Mucosa of descending colon (tissue), 3 donors: ENCODE measurements at regions not wholly inside any gene's neighbourhood (a gene's known extent, or its start where the extent isn't known, plus 50 kb on each side); places are given as distances from the start of the nearest gene placed in this dataset.
"Not testable (repeated sequence)": the region's sequence is repeated elsewhere in the genome, so short reads cannot be mapped to it uniquely, and the experiment has no call there.

Source experiments
- ATAC-seq: fragments of 200-7000 bp; cut with Tn5 transposase; one replicate; pipeline ENCODE4 v1.9.1; 2020; ENCODE audit warnings: mild to moderate bottlenecking, moderate library complexity
- DNase-seq, 3 donors: peaks; one replicate each; pipeline ENCODE4 v3.0.0-alpha.2; 2020
- H3K36me3 ChIP-seq: fragments of 200-600 bp; one replicate; pipeline ENCODE4 v1.8.0; 2021; ENCODE audit warnings: low read depth, mild to moderate bottlenecking
- H3K4me1 ChIP-seq: fragments of 200-600 bp; one replicate; pipeline ENCODE4 v1.8.0; 2021; ENCODE audit warnings: low read depth, mild to moderate bottlenecking
- H3K4me3 ChIP-seq: fragments of 200-600 bp; one replicate; pipeline ENCODE4 v1.8.0; 2021; ENCODE audit warnings: mild to moderate bottlenecking
- H3K9me3 ChIP-seq: fragments of 200-600 bp; one replicate; pipeline ENCODE4 v1.8.0; 2021; ENCODE audit warnings: mild to moderate bottlenecking
- intact Hi-C, 2 donors: fragments of 100-400 bp; cut with DNase I in 1 of 2; cut with micrococcal nuclease in 1 of 2; formaldehyde crosslinking; loops; one replicate each; pipeline versions ENCODE4 v1.11.0 to v1.11.1; 2022; cut with DNase I, micrococcal nuclease
- TF ChIP-seq, protein P1 (sequence below): fragments of 200-600 bp; IDR thresholded peaks from one replicate; pipeline ENCODE4 v1.8.0; 2022; ENCODE audit warnings: antibody characterized with exemption, mild to moderate bottlenecking
- donor health status: DM: no; HTN: no; CAD: no; lungs with moderate emphysema.
- donor health status: DM: no; HTN: no; CAD: no.
- donor health status: DM: no; HTN: yes; CAD: no.

DNA sequence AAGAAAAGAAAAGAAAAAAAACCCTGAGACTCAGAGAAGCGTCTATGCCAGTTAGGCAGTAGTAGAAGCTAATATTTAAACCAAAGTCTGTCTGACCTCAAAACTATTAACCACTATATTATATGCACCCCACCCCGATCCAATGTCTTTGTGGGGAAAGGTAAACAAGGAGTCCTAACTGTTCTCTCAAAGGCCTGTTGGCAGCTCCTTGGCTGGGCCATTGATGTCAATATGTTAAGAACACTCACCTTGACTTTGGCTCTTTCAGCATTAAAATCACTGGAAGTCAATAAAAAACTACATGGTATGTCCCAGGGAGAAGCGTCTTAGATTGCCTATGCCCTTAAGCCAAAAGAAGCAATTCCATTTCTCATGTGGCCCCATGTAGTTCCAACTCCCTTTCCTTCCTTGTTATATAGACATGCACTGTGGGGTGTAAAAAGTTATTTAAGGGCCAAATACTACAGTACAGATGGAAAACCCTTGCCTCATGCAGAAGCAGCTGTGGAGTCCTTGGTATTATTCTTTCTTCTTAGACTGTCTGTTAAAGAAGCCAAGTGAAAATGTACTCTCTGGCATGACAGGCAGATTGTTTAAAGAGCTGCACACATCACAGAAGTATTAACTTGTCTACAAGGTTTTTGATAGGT, 308.6 kb upstream of the RPS23 start:
- ATAC-seq (peak; percentile 80), DNase-seq (peak in 1 of 3 donors; percentile 50)
- TF ChIP-seq, protein P1, sequence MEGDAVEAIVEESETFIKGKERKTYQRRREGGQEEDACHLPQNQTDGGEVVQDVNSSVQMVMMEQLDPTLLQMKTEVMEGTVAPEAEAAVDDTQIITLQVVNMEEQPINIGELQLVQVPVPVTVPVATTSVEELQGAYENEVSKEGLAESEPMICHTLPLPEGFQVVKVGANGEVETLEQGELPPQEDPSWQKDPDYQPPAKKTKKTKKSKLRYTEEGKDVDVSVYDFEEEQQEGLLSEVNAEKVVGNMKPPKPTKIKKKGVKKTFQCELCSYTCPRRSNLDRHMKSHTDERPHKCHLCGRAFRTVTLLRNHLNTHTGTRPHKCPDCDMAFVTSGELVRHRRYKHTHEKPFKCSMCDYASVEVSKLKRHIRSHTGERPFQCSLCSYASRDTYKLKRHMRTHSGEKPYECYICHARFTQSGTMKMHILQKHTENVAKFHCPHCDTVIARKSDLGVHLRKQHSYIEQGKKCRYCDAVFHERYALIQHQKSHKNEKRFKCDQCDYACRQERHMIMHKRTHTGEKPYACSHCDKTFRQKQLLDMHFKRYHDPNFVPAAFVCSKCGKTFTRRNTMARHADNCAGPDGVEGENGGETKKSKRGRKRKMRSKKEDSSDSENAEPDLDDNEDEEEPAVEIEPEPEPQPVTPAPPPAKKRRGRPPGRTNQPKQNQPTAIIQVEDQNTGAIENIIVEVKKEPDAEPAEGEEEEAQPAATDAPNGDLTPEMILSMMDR, result no peak
- Histone ChIP-seq H3K4me1 (no peaks in the 10 kb centered on the region), H3K9me3 (peaks cover 17% of the 10 kb centered on the region), H3K36me3 (no peaks in the 10 kb centered on the region), H3K4me3 (no peak overlapping the region)
- intact Hi-C loops, result no loop called here

DNA sequence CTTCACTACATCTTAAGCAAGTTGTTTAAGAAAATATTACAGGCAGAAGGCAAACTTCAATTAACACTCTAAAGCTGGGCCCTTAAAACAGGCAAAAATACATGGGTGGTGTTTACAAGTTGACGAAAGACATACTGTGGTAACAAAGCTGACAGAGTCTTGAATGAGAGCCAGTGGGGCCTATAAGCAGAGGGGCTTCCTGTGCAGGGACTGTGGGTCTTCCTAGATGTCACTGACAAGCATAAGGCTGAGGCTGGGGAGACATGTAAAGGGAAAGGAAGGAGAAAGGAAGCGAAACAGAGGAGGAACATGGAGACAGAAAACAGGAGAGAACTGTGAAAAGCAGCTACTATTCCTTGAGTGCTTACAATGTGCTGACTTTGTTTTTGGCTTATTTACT, 308.0 kb upstream of the RPS23 start:
- no peaks in the 10 kb centered on the region for H3K36me3 ChIP-seq
- peak; percentile 19 for ATAC-seq
- TF ChIP-seq, protein P1, result no peak

DNA sequence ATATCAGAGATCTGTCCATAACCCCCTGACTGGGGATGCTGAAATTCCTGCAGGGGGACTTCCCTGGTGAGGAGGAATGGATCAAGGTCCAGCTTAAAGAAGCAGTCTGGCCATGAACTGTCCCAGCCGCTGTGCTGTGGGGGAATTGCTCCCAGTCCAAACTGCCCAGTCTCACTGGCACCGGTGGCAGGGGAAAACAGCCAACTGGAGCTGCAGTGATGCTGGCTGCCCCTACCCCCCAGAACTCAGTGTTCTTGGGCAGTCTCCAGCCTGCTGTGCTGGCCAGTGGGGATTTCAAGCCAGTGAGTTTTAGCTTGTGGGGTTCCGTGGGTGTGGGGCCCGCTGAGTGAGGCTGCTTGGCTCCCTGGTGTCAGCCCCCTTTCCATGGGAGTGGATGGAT, 306.5 kb upstream of the RPS23 start:
- Histone ChIP-seq H3K4me3 (no peak overlapping the region), H3K36me3 (no peaks in the 10 kb centered on the region), H3K9me3 (peaks cover 21% of the 10 kb centered on the region), H3K4me1 (no peaks in the 10 kb centered on the region)
- TF ChIP-seq, protein P1, result no peak
- DNase-seq (no peak), ATAC-seq (no peak)
- intact Hi-C loops, result no loop called here

More for the DNA sequence above, 308.0 kb upstream of the RPS23 start:
- H3K4me1 ChIP-seq, result no peaks in the 10 kb centered on the region
- no peak overlapping the region for H3K4me3 ChIP-seq
- H3K9me3 ChIP-seq, result peaks cover 17% of the 10 kb centered on the region
- intact Hi-C loops, result no loop called here
- no peak for DNase-seq

DNA sequence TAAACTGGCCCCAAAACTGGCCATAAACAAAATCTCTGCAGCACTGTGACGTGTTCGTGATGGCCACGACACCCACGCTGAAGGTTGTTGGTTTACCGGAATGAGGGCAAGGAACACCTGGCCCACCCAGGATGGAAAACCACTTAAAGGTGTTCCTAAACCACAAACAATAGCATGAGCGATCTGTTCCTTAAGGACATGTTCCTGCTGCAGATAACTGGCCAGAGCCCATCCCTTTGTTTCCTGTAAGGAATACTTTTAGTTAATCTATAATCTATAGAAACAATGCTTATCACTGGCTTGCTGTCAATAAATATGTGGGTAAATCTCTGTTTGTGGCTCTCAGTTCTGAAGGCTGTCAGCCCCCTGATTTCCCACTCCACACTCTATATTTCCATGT, 305.2 kb upstream of the RPS23 start:
- peaks cover 21% of the 10 kb centered on the region for H3K9me3 ChIP-seq
- DNase-seq, ATAC-seq, H3K4me1 ChIP-seq, H3K36me3 ChIP-seq, H3K4me3 ChIP-seq, intact Hi-C loops: not testable (repeated sequence)

DNA sequence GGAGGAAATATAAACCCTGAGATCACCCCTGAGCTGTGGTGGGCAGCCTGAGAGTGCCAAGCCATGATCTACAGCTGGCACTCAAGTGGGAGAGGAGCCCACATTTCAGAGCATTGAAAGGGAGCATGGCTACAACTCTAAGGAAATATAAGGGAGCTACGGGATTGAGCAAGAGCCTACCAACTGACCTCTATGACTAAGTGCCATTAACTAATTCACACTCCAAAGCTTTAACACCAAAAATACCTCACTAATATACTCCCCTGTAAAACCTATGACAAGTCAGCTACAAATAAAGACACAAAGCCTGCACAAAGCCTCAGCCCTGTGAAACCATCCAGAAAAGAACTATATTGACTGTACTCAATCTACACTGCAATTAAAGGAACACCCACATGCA, 286.8 kb upstream of the RPS23 start:
- Histone ChIP-seq H3K9me3 (no peaks in the 10 kb centered on the region), H3K4me3 (no peak overlapping the region), H3K36me3 (no peaks in the 10 kb centered on the region), H3K4me1 (no peaks in the 10 kb centered on the region)
- intact Hi-C loops, result no loop called here
- ATAC-seq (no peak), DNase-seq (no peak)
- TF ChIP-seq, protein P1, result no peak

DNA sequence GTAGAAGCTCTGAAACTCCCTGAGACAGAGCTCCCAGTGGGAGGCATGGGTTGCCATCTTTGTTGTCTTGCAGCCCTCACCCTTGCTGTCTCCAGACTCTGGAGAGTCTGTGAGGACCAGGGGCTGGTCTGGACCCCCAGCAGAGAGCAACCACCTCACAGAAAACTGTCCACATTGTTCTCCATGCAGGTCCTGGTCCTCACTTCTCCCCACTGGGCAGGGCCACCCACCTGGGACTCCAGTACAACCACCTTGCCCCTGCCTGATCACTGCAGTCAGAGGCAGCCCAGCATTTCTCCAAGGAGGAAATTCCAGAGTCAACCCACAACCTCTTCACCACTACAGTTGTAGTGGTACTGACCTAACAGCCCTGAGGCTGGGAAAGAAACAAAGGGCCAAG, 285.6 kb upstream of the RPS23 start:
- TF ChIP-seq, protein P1, result no peak
- no peaks in the 10 kb centered on the region for H3K36me3 ChIP-seq
- no peak for ATAC-seq
- no peaks in the 10 kb centered on the region for H3K4me1 ChIP-seq
- H3K9me3 ChIP-seq, result no peaks in the 10 kb centered on the region
- no peak for DNase-seq
- no peak overlapping the region for H3K4me3 ChIP-seq
- intact Hi-C loops, result no loop called here
